Vagina (tissue), 2 donors: ENCODE measurements at regions not wholly inside any gene's neighbourhood (a gene's known extent, or its start where the extent isn't known, plus 50 kb on each side); places are given as distances from the start of the nearest gene placed in this dataset.

ENCODE experiments used
- CTCF ChIP-seq, 3 experiments: fragments of 450-650 bp in 2 of 3; fragments of 200-600 bp in 1 of 3; sonication (generic) in 1 of 3; IDR thresholded peaks; one replicate each; pipeline ENCODE4 v1.5.1; 2017 to 2019; ENCODE audit warnings: antibody characterized with exemption in 3 of 3, mild to moderate bottlenecking in 2 of 3, moderate library complexity in 2 of 3
- POLR2A ChIP-seq, 2 donors: fragments of 450-650 bp; IDR thresholded peaks; one replicate each; pipeline ENCODE4 v1.6.1; 2017; ENCODE audit warnings: antibody characterized with exemption in 2 of 2, mild to moderate bottlenecking in 2 of 2, moderate library complexity in 2 of 2

- TF ChIP-seq CTCF (IDR thresholded peaks at IDR 0.05), result no peak
- no peak for TF ChIP-seq POLR2A (IDR thresholded peaks at IDR 0.05)
Observed at GRCh38 chr7:94338921-94339371, 55.7 kb upstream of the COL1A2 start.
